NCI-H1092 (cell line): ENCODE measurements at regions not wholly inside any gene's neighbourhood (a gene's known extent, or its start where the extent isn't known, plus 50 kb on each side); places are given as distances from the start of the nearest gene placed in this dataset.
"Not testable (repeated sequence)": the region's sequence is repeated elsewhere in the genome, so short reads cannot be mapped to it uniquely, and the experiment has no call there.

Experiments used
- DNase-seq: peaks from one replicate; lab custom pipeline; 2025; lab: John Stamatoyannopoulos, UW

DNA sequence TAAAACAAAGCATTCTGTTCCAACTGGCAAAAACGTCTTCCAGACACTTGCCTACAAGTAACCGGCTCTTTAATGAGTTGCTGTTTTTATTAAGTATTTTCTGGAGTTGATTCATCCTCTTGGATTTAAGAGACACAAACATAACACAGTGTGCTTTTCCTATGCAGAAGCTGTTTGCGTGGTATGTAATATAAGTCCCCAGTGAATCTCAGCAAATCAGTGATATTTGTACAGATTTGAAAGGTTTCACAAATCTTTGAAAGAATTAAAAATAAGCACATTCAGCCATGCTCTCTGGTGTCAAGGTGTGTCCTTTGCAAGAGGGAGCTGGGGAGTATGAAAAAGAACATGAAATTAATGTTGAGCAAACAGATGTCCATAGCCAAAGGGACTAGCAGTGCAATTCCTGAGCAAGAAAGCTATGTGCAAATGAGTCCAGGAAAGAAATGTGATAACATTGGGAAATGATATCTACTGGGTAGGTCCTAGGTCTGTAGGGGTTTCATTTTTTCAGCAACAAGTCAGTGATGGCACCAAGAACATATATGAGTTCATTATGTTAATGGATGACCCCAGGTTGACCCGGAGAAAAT is 170.1 kb upstream of the PHACTR1 start:
- DNase-seq: no peak

DNA sequence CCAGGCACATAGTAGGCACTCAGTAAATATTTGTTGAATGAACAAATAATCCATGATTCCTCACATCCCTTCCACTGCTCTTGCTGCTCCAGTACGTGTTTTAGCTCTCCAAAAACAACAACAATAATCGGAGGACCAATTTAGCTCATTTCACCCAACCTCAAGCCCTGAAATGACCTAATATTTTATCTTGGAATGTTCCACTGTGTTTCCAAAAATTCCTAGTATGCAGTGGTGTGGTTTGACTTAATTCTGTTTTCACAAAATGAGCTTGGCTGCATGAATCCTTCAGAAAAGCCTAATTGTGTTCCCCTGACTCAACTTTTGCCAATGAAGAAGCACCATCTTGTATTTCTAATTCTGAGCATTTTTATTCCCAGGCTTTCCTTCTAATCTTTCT is 168.0 kb upstream of the PHACTR1 start:
- no peak for DNase-seq

DNA sequence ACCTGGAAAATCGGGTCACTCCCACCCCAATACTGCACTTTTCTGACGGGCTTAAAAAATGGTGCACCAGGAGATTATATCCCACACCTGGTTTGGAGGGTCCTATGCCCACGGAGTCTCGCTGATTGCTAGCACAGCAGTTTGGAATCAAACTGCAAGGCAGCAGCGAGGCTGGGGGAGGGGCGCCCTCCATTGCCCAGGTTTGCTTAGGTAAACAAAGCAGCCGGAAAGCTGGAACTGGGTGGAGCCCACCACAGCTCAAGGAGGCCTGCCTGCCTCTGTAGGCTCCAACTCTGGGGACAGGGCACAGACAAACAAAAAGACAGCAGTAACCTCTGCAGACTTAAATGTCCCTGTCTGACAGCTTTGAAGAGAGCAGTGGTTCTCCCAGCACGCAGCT is 167.1 kb upstream of the PHACTR1 start:
- DNase-seq: not testable (repeated sequence)

DNA sequence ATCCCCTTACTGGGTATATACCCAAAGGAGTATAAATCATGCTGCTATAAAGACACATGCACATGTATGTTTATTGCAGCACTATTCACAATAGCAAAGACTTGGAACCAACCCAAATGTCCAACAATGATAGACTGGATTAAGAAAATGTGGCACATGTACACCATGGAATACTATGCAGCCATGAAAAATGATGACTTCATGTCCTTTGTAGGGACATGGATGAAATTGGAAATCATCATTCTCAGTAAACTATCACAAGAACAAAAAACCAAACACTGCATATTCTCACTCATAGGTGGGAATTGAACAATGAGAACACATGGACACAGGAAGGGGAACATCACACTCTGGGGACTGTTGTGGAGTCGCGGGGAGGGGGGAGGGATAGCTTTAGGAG is 161.7 kb upstream of the PHACTR1 start:
- not testable (repeated sequence) for DNase-seq

DNA sequence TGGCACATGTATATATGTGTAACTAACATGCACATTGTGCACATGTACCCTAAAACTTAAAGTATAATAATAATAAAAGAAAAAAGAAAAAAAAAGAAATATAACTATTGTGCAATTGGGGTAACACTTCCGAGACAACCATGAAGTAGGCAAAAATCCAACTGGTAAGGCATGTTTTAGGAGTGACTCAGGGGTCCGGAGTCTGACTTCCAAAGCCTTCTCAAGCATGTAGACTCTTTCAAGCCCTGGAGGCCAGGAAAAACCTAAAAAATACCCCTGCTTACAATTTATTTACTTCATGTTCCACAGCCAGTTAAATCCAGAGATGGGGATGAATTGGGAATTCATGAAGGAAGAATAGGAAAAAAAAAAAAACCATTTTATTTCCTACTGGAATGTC is 161.3 kb upstream of the PHACTR1 start:
- no peak for DNase-seq

DNA sequence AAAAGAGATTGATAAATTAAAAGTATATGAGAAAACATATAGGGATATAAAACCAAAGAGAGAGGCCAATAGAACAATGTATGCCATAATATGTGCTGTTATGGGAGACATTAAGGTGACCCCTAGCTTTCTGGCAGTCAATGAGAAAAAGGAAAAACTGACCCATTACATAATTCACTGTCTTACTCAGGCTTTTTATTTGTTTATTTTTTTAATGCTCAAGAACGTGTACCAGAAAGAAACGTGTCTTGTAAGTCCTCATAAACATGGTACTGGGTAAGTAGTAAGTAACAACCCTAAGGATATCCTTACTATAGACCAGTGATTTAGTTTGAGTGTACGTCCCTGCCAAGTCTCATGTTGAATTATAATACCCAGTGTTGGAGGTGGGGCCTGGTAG is 160.8 kb upstream of the PHACTR1 start:
- DNase-seq: no peak

DNA sequence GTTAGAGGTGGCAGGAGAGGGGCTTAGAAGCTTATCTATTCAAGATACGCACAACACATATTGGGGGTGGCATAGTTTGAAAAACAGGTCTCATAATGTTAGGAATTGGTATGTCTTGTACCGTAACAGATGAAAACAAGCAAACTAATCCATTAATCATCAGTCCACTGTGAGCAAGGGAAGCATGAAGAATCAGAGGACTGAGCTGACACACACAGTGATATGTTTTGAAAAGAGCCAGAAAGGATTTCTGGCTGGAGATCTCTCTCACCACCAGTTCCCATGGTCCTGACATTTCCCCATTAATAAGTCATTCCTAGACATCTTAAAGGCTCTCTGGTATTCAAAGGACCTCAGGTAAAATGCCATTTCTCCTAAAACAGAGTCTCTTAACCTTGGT is 158.8 kb upstream of the PHACTR1 start:
- no peak for DNase-seq

DNA sequence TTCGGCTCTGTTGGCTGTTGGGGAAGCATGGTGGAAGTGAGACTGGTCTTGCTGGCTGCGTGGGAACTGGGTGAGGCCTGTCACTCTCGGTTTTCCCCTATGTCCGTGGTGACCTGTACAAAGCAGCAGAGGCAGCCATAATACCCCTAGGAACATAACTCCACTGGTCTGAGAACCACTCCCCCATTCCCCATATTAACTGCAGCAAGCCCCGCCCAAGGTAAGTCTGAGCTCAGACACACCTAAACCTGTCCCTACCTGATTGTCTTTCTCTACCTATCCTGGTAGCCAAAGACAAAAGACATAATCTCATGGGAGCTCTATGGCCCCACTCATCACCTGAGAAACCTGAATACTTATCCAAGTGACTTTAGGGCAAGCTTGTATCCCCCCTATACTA is 156.3 kb upstream of the PHACTR1 start:
- DNase-seq: no peak

DNA sequence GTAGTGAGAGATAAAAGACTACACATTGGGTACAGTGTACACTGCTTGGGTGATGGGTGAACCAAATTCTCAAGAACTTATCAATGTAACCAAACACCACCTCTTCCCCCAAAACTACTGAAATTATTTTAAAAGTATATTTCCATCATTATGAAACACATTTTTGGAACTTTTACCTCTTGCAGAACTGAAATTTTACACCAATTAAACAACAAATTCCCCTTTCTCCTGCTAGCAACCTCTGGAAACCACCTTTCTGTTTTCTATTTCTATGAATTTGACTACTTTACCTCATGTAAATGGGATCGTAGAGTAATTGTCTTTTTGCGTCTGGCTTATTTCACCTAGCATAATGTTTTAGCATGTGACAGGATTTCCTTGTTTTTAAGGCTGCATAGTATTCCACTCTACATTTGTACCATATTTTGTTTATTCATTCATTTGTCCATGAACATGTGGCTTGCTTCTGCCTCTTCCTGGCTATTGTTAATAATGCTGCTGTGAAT is 149.9 kb upstream of the PHACTR1 start:
- no peak for DNase-seq

DNA sequence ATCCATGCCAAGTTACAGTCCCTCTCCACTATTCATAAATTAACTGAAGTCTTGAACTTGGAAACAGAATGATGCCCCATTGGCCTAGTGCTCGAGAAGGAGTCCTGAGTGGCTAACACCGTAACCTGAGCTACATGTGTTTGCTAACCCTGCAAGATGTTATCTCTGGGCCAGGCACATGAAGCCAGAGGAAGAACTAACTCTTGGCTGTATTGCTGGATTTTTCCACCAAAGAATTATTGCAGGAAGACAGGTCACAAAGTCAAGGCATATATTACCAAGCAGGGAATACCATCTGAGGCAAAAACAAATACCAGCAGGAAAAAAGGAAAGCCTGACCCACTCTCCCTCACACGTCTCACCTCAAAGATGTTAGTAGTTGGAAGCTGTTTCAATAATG is 148.9 kb upstream of the PHACTR1 start:
- DNase-seq: no peak

DNA sequence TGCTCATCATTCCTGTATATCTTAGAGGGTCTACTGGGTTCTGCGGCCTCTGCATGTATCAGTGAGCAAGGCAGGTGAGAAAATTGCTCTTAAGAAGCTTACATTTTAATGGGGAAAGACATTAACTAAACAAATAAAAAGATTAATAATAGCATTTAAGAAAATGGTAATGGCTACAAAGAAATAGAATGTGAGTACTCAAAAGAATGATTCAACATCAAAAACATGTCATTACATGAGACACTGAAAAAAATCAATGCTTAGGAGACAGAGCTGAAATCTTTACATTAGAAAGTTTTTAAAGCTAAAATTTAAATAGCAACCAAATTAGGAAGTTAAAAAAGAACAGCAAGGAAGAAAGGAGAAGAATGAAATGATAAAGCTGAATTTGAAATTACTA is 146.9 kb upstream of the PHACTR1 start:
- no peak for DNase-seq

DNA sequence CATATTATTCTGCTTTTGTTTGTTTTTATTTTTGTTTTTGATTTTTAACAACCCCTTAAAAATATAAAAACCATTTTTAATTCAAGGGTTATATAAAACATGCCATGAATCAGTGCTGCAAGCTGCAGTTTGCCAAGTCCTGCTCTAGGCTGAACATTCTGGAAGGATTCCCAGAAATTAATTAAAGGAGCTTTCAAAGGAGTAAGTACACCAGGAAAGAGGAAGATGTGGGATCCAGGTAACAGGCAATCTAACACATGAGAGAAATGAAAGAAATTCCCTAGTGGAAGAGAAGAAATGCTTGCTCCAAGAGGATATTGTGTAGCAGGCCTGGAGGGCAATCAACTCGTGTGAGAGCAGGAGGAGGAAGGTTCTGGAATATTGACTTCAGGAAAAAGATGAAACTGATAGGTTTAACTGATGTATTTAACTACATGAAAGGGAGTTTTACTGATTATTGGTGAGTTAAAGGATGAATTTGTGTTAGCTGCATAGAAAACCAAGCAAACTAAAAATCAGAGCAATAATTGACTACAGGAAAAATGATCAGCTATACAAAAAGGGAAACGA is 146.0 kb upstream of the PHACTR1 start:
- no peak for DNase-seq

DNA sequence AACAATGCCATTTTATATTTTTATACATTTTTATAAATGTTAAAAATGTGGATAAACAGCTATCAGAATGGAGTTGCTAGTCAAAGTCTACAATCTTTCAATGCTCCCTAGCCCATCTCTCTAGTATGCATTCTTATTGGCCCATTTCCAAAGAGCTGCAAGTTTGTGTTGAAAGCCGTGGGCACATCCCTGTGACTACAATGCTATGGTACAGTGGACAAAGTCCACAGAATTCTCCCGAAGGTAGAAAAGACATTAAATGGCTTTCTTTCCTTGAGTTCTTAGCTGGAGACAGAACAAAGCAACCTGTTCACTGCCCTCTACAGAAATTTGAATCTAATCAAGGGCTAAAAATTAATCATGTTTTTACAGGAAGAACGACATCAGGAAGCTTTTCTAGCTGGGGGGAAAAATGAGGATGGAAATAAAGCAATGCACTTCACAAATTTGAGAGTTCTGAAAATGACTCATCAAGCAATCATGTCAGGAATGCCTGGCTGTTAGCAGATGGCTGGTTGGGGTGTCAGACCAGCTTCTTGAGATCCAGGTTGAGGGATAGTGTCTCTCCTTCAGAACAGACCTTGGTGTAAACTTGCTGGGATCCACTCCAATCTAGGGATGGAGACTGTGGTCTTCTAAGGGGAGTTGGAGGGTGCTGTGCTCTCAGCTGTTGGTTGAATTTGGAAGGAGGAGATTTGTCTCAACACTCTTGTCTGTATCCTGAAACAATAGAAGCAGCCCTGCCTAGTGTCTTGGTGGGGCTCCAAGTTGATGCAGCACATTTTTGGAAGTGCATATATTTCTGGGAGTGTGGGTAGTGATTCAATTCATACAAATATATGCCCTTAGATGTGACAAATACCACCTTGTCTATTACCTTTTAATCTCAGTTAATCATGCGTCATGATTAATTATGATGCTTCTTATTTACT is 143.4 kb upstream of the PHACTR1 start:
- no peak for DNase-seq

DNA sequence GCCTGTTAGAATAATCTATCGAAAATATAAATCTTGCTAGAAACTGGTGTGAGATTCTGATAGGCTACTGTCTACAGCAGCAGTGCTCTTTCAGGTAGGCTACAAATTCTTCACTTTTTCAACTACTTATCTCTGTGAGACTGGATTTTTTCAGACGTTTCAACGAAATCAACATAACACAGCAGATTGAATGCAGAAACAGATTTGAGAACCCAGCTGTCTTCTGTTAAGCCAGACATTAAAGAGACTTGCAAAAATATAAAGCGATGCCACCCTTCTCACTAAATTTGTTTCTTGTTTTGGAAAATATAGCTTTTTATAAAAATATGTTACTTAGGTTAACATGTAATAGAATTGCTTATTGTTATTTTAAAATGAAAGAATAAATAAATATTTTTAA is 140.6 kb upstream of the PHACTR1 start:
- DNase-seq: no peak

DNA sequence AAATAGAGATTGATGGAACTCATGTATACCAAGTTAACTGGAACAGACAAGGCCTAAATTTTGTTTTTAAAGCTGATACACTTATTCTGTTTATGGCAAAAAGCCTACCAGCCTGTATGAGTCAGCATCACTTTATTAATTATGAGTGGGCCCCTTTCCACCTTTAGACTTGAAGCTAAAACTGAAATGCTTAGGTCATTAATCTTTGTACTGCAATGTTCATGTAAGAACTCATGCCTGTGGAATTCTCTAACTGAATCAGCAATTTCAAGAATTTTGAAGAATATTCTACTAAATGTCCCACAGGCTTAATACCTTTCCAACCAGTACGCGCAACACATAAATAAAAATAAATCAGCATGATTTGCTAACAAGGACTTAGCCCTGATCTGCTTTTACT is 140.2 kb upstream of the PHACTR1 start:
- DNase-seq: no peak

DNA sequence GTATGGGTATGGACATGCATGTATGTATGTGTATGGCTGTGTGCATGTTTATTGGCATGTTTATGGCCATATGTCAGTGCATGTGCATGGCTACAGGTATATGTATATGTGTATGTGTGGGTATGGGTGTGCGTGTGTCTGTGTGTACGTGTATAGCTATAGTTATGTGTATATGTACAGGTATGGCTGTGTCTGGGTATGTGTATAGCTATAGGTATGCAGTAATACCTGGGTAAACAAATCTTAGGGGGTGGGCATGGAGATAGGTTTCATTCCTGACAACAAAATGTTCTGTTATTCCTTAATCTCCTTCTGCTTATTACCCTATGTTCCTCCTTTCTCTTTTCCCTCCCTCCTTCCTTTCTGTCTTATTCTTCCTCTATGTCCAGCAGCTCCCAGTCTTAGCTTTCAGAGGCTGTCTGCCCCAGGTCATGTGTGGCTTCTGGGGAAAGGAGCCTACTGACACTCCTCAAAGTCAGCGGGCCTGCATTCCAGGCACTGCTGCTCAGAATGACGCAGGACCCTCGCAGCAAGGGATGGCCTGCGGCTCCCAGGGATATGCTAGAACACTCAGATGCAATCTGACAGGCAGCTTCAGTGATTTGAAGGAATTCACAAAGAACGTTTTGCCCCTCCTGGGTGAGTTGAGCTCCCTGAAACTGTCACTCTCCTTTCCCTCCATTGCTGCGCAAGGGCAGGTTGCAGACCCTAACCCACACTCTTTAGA is 139.3 kb upstream of the PHACTR1 start:
- no peak for DNase-seq

DNA sequence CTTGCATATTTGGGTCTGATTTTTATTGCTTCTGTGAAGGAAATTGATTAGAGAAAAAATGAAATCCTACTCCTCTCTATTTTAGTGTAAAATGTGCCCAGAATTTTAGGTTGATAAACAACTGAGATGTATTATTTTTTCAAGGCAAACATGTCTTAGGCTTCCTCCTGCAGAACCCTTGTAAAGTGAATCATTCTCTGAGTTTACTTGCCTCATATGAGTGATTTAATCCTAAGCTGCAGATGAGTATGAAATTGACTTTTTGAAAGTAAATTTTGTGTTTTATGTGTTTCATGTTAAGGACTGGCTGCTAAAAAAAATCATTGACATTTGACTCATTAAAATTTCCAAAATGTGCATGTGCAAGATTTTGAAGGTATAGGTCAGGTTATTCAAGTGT is 138.5 kb upstream of the PHACTR1 start:
- no peak for DNase-seq

DNA sequence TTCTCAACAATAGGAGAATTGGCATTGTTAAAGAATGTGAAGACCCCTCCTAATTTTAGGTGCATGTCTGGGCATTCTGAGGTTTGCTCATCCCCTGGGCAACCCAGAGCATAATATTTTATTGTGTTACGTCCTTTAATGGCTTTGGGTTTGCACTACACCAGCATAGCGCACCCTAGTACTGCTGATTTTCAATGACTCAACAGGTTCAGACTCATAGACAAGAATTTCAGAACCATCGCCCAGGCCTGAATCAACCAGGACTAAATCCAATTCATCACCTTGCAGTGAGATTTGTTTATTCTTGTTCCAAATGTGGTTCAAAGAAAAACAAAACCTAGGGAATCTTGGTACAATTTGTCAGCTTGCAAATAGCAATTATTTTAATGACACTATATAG is 137.8 kb upstream of the PHACTR1 start:
- no peak for DNase-seq

DNA sequence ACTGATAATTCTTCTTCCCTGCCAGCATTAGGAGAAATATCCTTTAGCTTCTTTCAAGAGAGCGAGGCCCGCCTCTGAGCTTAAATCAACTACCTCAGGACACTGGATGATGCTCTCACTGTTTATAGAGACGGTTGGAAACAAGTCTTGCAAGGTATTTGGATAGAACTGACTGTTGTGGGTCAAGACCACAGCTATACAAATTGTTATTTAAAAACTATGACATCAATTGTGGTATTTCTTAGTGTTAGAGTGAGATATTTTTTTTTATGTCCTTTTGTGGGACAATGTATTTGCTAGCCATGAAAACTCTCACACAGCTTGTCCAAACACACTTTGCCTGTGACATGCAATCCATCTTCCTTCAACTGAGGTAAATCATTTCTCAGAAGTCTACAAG is 136.3 kb upstream of the PHACTR1 start:
- no peak for DNase-seq

DNA sequence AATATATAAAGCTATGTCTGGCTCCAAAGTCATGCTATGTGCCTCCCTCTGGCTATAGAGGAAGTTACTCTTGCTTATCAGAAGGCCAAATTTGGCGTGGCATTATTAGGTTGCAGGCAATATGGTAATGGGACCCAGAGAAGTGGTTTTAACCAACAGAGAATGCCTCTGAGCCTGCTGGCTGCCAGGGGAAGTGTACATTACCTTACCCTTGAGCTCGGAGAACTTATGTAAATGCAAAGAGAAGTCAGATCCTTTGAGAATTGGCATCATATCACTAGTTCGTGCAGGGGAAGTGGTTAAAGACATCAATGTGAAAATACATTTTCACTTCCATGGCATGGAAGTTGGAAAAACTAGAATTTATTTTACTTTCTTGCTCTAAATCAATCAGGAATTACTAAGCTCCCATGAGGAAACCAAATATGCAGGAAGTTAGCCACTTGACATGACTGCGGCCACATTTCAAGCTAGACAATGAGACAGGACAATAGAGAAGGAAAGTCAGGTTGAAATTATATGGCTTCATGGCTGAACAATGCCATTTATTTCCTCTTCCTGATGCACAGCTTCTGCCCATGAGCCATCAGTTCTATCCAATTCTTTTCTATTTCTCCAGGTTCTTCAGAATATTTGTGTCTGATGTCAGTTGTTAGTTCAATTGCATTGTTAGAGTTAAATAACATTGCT is 134.0 kb upstream of the PHACTR1 start:
- DNase-seq: no peak

DNA sequence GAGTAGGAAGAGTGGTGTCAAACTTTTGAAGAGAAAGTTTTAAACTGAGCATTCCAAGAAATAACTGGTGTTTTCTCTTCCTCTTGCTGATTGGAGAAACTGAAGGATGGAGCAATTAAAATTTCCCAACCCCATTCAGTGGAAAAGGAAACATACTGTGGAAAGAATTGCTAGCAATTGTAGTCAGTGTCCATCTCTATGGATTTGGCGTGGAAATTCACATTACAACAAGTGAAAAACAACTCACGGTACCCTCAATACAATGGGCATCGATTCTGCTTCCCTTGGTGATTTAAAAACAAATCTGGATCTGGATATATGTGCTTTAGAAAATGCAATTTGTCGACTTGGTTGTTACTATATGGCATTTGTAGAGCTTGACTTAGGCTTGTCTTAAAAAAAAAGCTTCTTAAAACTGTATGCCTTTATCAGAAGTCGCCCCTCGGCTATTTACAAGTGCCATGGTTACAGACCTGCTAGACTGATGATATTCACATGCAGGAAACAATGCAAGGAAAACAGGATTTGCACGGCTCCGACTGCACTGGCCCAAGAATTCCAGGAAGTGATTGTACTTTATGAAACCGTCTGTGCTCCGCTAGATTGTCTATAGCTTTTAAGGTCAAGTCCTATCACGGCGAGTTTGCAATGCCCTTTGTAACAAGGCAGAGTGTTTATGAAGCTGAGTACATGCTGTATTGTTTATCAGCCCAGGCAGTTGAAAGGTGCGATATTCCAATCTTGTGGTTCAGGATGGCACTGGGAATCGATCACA is 131.7 kb upstream of the PHACTR1 start:
- DNase-seq: no peak
